Heart left ventricle (tissue), 16 donors: ENCODE measurements at regions not wholly inside any gene's neighbourhood (a gene's known extent, or its start where the extent isn't known, plus 50 kb on each side); places are given as distances from the start of the nearest gene placed in this dataset.
"Not testable (repeated sequence)": the region's sequence is repeated elsewhere in the genome, so short reads cannot be mapped to it uniquely, and the experiment has no call there.

Source experiments
- ATAC-seq, 4 donors: fragments of 200-7000 bp; cut with Tn5 transposase; one replicate each; pipeline ENCODE4 v1.9.1; 2020 to 2022; ENCODE audit warnings: moderate library complexity in 4 of 4, mild to moderate bottlenecking in 3 of 4, moderate number of reproducible peaks in 1 of 4
- DNase-seq, 5 donors: peaks; one replicate each; pipeline ENCODE4 v3.0.0-alpha.2; 2020
- H3K27ac ChIP-seq, 12 donors: fragments of 200-600 bp; sonication (generic) in 4 of 12; one replicate each; pipeline versions ENCODE4 v1.5.0 to v1.8.0; 2016 to 2022; ENCODE audit warnings: mild to moderate bottlenecking in 2 of 12
- H3K27me3 ChIP-seq, 9 donors: fragments of 200-600 bp; sonication (generic) in 2 of 9; one replicate each; pipeline versions ENCODE4 v1.5.1 to v1.8.0; 2016 to 2022; ENCODE audit warnings: mild to moderate bottlenecking in 3 of 9
- H3K36me3 ChIP-seq, 9 donors: fragments of 200-600 bp; sonication (generic) in 2 of 9; one replicate each; pipeline versions ENCODE4 v1.5.0 to v1.8.0; 2018 to 2022; ENCODE audit warnings: mild to moderate bottlenecking in 2 of 9
- H3K4me1 ChIP-seq, 12 donors: fragments of 200-600 bp; sonication (generic) in 4 of 12; one replicate each; pipeline versions ENCODE4 v1.5.0 to v1.8.0; 2016 to 2022; ENCODE audit warnings: mild to moderate bottlenecking in 3 of 12
- H3K4me3 ChIP-seq, 12 donors: fragments of 200-600 bp; sonication (generic) in 4 of 12; one replicate each; pipeline versions ENCODE4 v1.5.0 to v1.8.0; 2017 to 2022; ENCODE audit warnings: mild to moderate bottlenecking in 9 of 12, moderate library complexity in 4 of 12
- H3K9me3 ChIP-seq, 12 donors: fragments of 200-600 bp; sonication (generic) in 4 of 12; one replicate each; pipeline versions ENCODE4 v1.5.0 to v1.8.0; 2016 to 2022; ENCODE audit warnings: mild to moderate bottlenecking in 1 of 12
- POLR2A ChIP-seq, 2 donors: fragments of 450-650 bp; IDR thresholded peaks; one replicate each; pipeline ENCODE4 v1.6.1; 2017; ENCODE audit warnings: antibody characterized with exemption in 2 of 2, mild to moderate bottlenecking in 2 of 2, moderate library complexity in 2 of 2
- WGBS, 4 donors: extraction: QIAGEN DNeasy Blood & Tissue Kit in 2 of 4; methylation state at CpG; one replicate each; pipeline versions ENCODE4 v1.1.5 to v1.1.7; 2013 to 2018; 5-methylcytosine and 5-hydroxymethylcytosine counted together
- intact Hi-C, 10 donors: fragments of 100-400 bp; cut with DNase I; formaldehyde crosslinking; loops; one replicate each; pipeline versions ENCODE4 v1.11.1 to v1.14.2; 2022
- TF ChIP-seq, protein P1 (sequence below), 12 donors: fragments of 200-600 bp; sonication (generic) in 4 of 12; IDR thresholded peaks; one replicate each; pipeline versions ENCODE4 v1.5.0 to v1.8.0; 2018 to 2022; ENCODE audit warnings: antibody characterized with exemption in 12 of 12, mild to moderate bottlenecking in 5 of 12
- donor health status: ischemic (EF 13 %, LVEDD 7.1; RV severe dilation, severe dysfunction).
- donor health status: healthy with polysubstance abuse.
- donor health status: DM: no; HTN: yes; CAD: no.
- donor health status: DM: no; HTN: no; CAD: no.
- donor health status: ischemic (EF 25% LVEDD 6.9; RV normal size, moderate dysfunction).
- donor health status: ischemic (EF 25% LVEDD 5.7; RV mildly dilated, moderate dysfunction).
- donor health status: healthy.
- donor health status: DM: yes; HTN: yes; CAD: no.
- donor health status: ischemic (EF 35%, LVEDD 5.7; RV mildly dilated, moderate dysfunction).
- donor health status: nonischemic (EF 11% LVEDD 7.7; RV severe dilation, severe dysfunction).
- donor health status: DM: yes; HTN: yes; CAD: no.
- donor health status: PGD.
- donor health status: ischemic (EF 29% LVEDD 5.4; RV normal size, mild dysfunction).
- donor health status: nonischemic (EF 23%, LVEDD 6.1; RV moderate dilation, normal function).

DNA sequence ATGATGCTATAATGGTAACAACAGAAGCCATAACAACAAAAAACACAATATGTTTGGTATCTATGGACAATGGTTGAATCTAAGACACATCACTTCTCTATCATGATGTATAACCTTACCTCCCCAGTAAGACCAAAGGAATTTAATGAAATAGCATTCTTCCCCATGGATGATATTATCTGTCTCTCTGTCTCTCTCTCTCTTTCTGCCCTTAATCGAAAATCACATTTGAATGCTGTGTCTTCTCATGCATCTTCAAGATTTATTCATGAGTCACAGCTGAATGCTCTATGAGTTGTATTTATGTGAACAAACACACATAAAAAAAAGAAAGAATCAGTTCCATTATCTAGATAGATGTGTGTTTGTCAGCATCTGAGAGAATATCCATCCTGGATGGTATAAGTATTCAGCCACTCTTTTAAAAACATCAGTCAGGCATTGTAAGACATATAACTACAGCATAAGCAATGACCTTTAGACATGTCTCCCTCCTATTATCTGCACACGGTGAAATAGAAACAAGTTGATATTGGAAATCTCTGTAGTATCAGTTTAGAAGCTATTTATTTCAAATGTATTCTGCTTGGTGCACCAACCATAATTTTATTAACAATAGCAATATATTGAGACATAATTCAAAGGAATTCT lies 433.3 kb downstream of the TOX3 start:
- Histone ChIP-seq H3K27me3 (no peaks in the 10 kb centered on the region), H3K4me3 (no peak overlapping the region), H3K36me3 (no peaks in the 10 kb centered on the region), H3K9me3 (peaks cover 0 to 1% (median 0%) of the 10 kb centered on the region in 12 donors), H3K4me1 (peaks cover 0 to 14% (median 0%) of the 10 kb centered on the region in 12 donors), H3K27ac (no peak overlapping the region)
- no peak for ATAC-seq
- WGBS, 4 donors, result 78 to 83% (median 82%) methylated on average over 2 of the region's 2 CpGs
- no peak for DNase-seq
- intact Hi-C loops, result no loop called here
- TF ChIP-seq, protein P1, sequence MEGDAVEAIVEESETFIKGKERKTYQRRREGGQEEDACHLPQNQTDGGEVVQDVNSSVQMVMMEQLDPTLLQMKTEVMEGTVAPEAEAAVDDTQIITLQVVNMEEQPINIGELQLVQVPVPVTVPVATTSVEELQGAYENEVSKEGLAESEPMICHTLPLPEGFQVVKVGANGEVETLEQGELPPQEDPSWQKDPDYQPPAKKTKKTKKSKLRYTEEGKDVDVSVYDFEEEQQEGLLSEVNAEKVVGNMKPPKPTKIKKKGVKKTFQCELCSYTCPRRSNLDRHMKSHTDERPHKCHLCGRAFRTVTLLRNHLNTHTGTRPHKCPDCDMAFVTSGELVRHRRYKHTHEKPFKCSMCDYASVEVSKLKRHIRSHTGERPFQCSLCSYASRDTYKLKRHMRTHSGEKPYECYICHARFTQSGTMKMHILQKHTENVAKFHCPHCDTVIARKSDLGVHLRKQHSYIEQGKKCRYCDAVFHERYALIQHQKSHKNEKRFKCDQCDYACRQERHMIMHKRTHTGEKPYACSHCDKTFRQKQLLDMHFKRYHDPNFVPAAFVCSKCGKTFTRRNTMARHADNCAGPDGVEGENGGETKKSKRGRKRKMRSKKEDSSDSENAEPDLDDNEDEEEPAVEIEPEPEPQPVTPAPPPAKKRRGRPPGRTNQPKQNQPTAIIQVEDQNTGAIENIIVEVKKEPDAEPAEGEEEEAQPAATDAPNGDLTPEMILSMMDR (IDR thresholded peaks at IDR 0.05), result no peak
- TF ChIP-seq POLR2A (IDR thresholded peaks at IDR 0.05), result no peak

- WGBS, 4 donors, result 86 to 94% (median 88%) methylated on average over 4 of the region's 4 CpGs
- H3K27me3 ChIP-seq, H3K4me3 ChIP-seq, H3K4me1 ChIP-seq, H3K36me3 ChIP-seq, ATAC-seq, intact Hi-C loops, H3K27ac ChIP-seq, DNase-seq, H3K9me3 ChIP-seq: not testable (repeated sequence)
Observed at GRCh38 chr16:52104993-52105392, 441.9 kb downstream of the TOX3 start.

DNA sequence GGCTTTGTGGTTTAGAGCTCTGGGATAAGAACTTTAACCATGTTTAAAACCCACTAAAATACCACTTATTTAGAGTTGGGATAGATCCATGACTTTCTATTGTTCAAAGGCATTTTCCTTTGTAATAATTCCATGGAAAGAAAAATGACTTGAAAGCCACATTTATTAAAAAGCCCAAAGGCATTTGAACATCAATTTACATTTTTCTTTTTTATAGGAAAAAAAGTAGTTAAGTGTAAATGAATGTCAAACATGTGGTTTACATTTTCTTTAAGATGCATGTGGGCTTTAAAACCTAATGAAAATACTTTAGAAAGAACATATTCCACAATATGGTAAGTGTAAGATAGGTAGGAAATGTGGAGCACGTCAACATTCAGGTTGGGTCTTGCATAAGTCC lies 443.2 kb downstream of the TOX3 start:
- TF ChIP-seq, protein P1 (IDR thresholded peaks at IDR 0.05), result no peak
- TF ChIP-seq POLR2A (IDR thresholded peaks at IDR 0.05), result no peak
- Histone ChIP-seq H3K4me1 (no peaks in the 10 kb centered on the region), H3K27me3 (no peaks in the 10 kb centered on the region), H3K9me3 (no peaks in the 10 kb centered on the region), H3K36me3 (no peaks in the 10 kb centered on the region), H3K27ac (no peak overlapping the region), H3K4me3 (no peak overlapping the region)
- DNase-seq (no peak), ATAC-seq (no peak)
- WGBS, 4 donors, result 66 to 89% (median 80%) methylated on average over 1 of the region's 1 CpG
- intact Hi-C loops, result no loop called here

GRCh38 chr16:52101246-52101645 lies 445.7 kb downstream of the TOX3 start:
- TF ChIP-seq POLR2A (IDR thresholded peaks at IDR 0.05), result no peak
- TF ChIP-seq, protein P1 (IDR thresholded peaks at IDR 0.05), result no peak
- ATAC-seq, result no peak
- 77 to 86% (median 80%) methylated on average over 3 of the region's 3 CpGs for WGBS, 4 donors
- Histone ChIP-seq H3K9me3 (no peaks in the 10 kb centered on the region), H3K27me3 (no peaks in the 10 kb centered on the region), H3K4me1 (no peaks in the 10 kb centered on the region), H3K4me3 (no peak overlapping the region), H3K36me3 (no peaks in the 10 kb centered on the region), H3K27ac (no peak overlapping the region)
- intact Hi-C loops, result no loop called here
- no peak for DNase-seq

GRCh38 chr16:52099382-52099781 lies 447.6 kb downstream of the TOX3 start:
- no peaks in the 10 kb centered on the region for H3K4me1 ChIP-seq
- no peak for TF ChIP-seq POLR2A (IDR thresholded peaks at IDR 0.05)
- TF ChIP-seq, protein P1 (IDR thresholded peaks at IDR 0.05), result no peak
- H3K36me3 ChIP-seq, result no peaks in the 10 kb centered on the region
- WGBS, 4 donors, result 67 to 73% (median 70%) methylated on average over 2 of the region's 2 CpGs
- H3K9me3 ChIP-seq, result no peaks in the 10 kb centered on the region
- ATAC-seq, result no peak
- H3K27ac ChIP-seq, result no peak overlapping the region
- no peak overlapping the region for H3K4me3 ChIP-seq
- DNase-seq, result no peak
- intact Hi-C loops, result no loop called here
- no peaks in the 10 kb centered on the region for H3K27me3 ChIP-seq
